Glutamatergic neuron (in vitro differentiated cells): ENCODE measurements at regions not wholly inside any gene's neighbourhood (a gene's known extent, or its start where the extent isn't known, plus 50 kb on each side); places are given as distances from the start of the nearest gene placed in this dataset.

ENCODE experiments used
- DNase-seq: peaks from one replicate; pipeline ENCODE4 v3.0.0; 2022
- H3K27ac Mint-ChIP-seq: one replicate; pipeline ENCODE4 v1.8.0; 2020; ENCODE audit warnings: mild to moderate bottlenecking, mixed read lengths, inconsistent platforms; ENCODE audit not compliant: unreplicated experiment
- H3K27me3 Mint-ChIP-seq: one replicate; pipeline ENCODE4 v1.8.0; 2020; ENCODE audit warnings: mild to moderate bottlenecking, moderate library complexity, mixed read lengths, inconsistent platforms; ENCODE audit not compliant: unreplicated experiment
- H3K36me3 Mint-ChIP-seq: one replicate; pipeline ENCODE4 v1.8.0; 2020; ENCODE audit warnings: mild to moderate bottlenecking, mixed read lengths, inconsistent platforms; ENCODE audit not compliant: unreplicated experiment
- H3K4me1 Mint-ChIP-seq: one replicate; pipeline ENCODE4 v1.8.0; 2020; ENCODE audit warnings: mild to moderate bottlenecking, low read depth, mixed read lengths, inconsistent platforms; ENCODE audit not compliant: unreplicated experiment
- H3K4me3 Mint-ChIP-seq: one replicate; pipeline ENCODE4 v1.8.0; 2020; ENCODE audit warnings: mild to moderate bottlenecking, mixed read lengths, inconsistent platforms; ENCODE audit not compliant: unreplicated experiment
- H3K9me3 Mint-ChIP-seq: one replicate; pipeline ENCODE4 v1.8.0; 2020; ENCODE audit warnings: mild to moderate bottlenecking, moderate library complexity, mixed read lengths, inconsistent platforms; ENCODE audit not compliant: unreplicated experiment
- CTCF ChIP-seq: fragments of 200-600 bp; sonication (generic); IDR thresholded peaks from one replicate; pipeline ENCODE4 v1.5.0; 2021; ENCODE audit not compliant: partially characterized antibody, unreplicated experiment

- DNase-seq: no peak
- peaks cover 3% of the 10 kb centered on the region for H3K27me3 Mint-ChIP-seq
- H3K9me3 Mint-ChIP-seq: peaks cover 4% of the 10 kb centered on the region
- no peak overlapping the region for H3K4me3 Mint-ChIP-seq
- no peak for TF ChIP-seq CTCF
- peaks cover 6% of the 10 kb centered on the region for H3K36me3 Mint-ChIP-seq
- H3K27ac Mint-ChIP-seq: no peak overlapping the region
- H3K4me1 Mint-ChIP-seq: peaks cover 22% of the 10 kb centered on the region
These were observed 183.7 kb downstream of the DACT1 start for GRCh38 chr14:58821421-58821820.

GRCh38 chr14:58822856-58823255 lies 185.1 kb downstream of the DACT1 start:
- Mint-ChIP-seq H3K27ac (peak overlapping the region; percentile 72), H3K27me3 (peaks cover 3% of the 10 kb centered on the region), H3K4me1 (peaks cover 19% of the 10 kb centered on the region), H3K36me3 (peaks cover 6% of the 10 kb centered on the region), H3K9me3 (peaks cover 4% of the 10 kb centered on the region), H3K4me3 (no peak overlapping the region)
- TF ChIP-seq CTCF: no peak
- DNase-seq: no peak

DNA sequence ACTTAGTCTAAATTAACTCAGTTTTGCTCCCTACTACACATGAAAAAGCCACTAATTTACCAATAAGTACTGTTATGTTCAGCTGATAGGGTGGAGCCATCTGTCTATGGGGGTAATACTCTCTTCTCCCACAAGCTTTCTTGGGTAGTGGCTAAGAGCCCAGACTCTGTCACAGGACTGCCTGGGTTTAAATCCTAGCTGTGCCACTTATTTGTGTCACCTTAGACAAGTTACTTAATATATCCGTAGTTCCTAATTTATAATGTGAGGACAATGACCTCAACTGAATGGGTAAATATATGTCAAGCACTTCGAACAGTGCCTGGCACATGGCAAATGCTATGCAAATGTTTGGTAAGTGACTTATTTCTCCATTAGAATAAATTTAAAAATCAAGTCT lies 185.6 kb downstream of the DACT1 start:
- H3K27ac Mint-ChIP-seq: no peak overlapping the region
- H3K27me3 Mint-ChIP-seq: peaks cover 3% of the 10 kb centered on the region
- peaks cover 4% of the 10 kb centered on the region for H3K9me3 Mint-ChIP-seq
- H3K4me3 Mint-ChIP-seq: no peak overlapping the region
- H3K36me3 Mint-ChIP-seq: peaks cover 6% of the 10 kb centered on the region
- DNase-seq: no peak
- TF ChIP-seq CTCF: no peak
- H3K4me1 Mint-ChIP-seq: peaks cover 19% of the 10 kb centered on the region

DNA sequence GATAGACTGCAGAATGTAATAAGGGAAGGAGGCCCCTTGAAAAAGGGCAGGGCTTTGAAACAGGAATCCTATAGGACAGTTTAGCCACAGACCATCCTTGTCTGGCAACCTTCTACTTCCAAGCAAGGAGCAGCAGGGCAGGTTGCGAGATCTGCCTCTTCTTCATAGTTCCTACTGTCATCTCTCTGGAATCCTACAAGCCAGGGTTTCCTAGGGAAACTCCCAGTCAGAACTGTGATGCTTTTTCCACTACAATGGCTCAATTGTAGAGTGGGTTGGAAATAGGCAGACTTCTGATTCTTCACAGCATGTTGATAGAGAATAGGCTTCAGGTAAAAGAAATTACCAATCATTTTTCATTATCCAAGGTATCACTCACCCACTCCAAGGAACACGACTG lies 186.3 kb downstream of the DACT1 start:
- no peak for TF ChIP-seq CTCF
- no peak for DNase-seq

GRCh38 chr14:58824796-58825195 lies 187.0 kb downstream of the DACT1 start:
- Mint-ChIP-seq H3K27ac (peak overlapping the region; percentile 20), H3K9me3 (peaks cover 4% of the 10 kb centered on the region), H3K36me3 (peaks cover 6% of the 10 kb centered on the region), H3K27me3 (no peaks in the 10 kb centered on the region), H3K4me3 (no peak overlapping the region), H3K4me1 (peaks cover 22% of the 10 kb centered on the region)
- no peak for TF ChIP-seq CTCF
- DNase-seq: no peak

More for the DNA sequence above, 186.3 kb downstream of the DACT1 start:
- Mint-ChIP-seq H3K27me3 (peaks cover 3% of the 10 kb centered on the region), H3K4me1 (peaks cover 19% of the 10 kb centered on the region), H3K36me3 (peaks cover 6% of the 10 kb centered on the region), H3K4me3 (no peak overlapping the region), H3K9me3 (peaks cover 4% of the 10 kb centered on the region), H3K27ac (no peak overlapping the region)
